ENCODE measurements at regions not wholly inside any gene's neighbourhood (a gene's known extent, or its start where the extent isn't known, plus 50 kb on each side); places are given as distances from the start of the nearest gene placed in this dataset.

DNA sequence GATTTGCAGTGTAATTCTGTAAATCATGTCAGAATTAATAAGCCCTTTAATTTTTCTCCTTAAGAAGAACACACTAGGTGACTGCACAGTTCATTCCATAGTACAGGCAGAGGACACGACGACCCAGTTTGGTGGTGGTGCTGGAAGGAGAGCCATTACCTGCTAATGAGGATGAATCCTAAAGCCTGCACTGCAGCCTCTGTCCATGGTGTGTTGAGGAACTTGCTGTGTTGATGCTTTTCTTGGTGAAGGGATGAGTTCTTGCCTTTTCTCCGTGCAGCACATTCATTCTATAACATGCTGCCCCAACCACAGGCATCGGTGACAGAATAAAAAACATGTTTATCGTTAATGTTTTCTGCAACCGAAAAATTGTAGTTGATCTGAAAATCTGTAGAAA is 89.6 kb upstream of the VEPH1 start:
- Histone ChIP-seq H3K36me3 (no peaks in the 10 kb centered on the region), H3K27ac (no peak overlapping the region), H3K4me1 (no peaks in the 10 kb centered on the region), H3K9me3 (no peaks in the 10 kb centered on the region), H3K4me3 (replicated peaks in 1 of 3) (no peak overlapping the region), H3K27me3 (no peaks in the 10 kb centered on the region)
- WGBS, 2 donors: 89 to 95% methylated on average over 6 of the region's 6 CpGs
- intact Hi-C loops (cut with DNase I): no loop called here
- TF ChIP-seq POLR2A (IDR thresholded peaks at IDR 0.05): no peak
- TF ChIP-seq, protein P1, sequence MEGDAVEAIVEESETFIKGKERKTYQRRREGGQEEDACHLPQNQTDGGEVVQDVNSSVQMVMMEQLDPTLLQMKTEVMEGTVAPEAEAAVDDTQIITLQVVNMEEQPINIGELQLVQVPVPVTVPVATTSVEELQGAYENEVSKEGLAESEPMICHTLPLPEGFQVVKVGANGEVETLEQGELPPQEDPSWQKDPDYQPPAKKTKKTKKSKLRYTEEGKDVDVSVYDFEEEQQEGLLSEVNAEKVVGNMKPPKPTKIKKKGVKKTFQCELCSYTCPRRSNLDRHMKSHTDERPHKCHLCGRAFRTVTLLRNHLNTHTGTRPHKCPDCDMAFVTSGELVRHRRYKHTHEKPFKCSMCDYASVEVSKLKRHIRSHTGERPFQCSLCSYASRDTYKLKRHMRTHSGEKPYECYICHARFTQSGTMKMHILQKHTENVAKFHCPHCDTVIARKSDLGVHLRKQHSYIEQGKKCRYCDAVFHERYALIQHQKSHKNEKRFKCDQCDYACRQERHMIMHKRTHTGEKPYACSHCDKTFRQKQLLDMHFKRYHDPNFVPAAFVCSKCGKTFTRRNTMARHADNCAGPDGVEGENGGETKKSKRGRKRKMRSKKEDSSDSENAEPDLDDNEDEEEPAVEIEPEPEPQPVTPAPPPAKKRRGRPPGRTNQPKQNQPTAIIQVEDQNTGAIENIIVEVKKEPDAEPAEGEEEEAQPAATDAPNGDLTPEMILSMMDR (IDR thresholded peaks at IDR 0.05): no peak
- DNase-seq: no peak

GRCh38 chr3:157590273-157590672 is 87.1 kb upstream of the VEPH1 start:
- Histone ChIP-seq H3K36me3 (no peaks in the 10 kb centered on the region), H3K4me3 (replicated peaks in 1 of 3) (no peak overlapping the region), H3K9me3 (no peaks in the 10 kb centered on the region), H3K27me3 (no peaks in the 10 kb centered on the region), H3K27ac (no peak overlapping the region), H3K4me1 (no peaks in the 10 kb centered on the region)
- WGBS, 2 donors: 44 to 51% methylated on average over 1 of the region's 1 CpG
- intact Hi-C loops (cut with DNase I): no loop called here
- TF ChIP-seq, protein P1 (IDR thresholded peaks at IDR 0.05): no peak
- TF ChIP-seq POLR2A (IDR thresholded peaks at IDR 0.05): no peak
- no peak for DNase-seq

DNA sequence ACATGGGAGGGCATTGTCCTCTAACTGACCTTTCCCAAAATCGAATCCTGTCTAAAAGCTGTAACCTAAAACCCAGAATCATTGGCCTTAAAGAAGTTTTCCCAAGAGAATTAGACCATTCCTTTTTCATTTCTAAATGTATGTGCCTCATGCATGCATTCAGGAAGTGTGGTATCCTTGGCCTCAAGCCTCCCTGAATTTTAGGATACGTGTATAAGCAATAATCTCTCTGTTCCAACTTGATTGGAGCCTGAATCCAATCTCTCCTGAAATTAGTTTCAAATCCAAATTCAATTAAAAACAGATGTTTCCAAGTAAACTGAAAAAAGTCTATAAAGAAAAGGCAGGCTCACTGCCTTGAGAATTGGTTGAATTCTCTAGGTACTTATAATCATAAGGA is 86.0 kb upstream of the VEPH1 start:
- no peaks in the 10 kb centered on the region for H3K27me3 ChIP-seq
- DNase-seq: no peak
- no peak overlapping the region for H3K27ac ChIP-seq
- intact Hi-C loops (cut with DNase I): no loop called here
- H3K4me1 ChIP-seq: no peaks in the 10 kb centered on the region
- no peaks in the 10 kb centered on the region for H3K36me3 ChIP-seq
- no peak for TF ChIP-seq POLR2A (IDR thresholded peaks at IDR 0.05)
- TF ChIP-seq, protein P1 (IDR thresholded peaks at IDR 0.05): no peak
- no peaks in the 10 kb centered on the region for H3K9me3 ChIP-seq
- H3K4me3 ChIP-seq (replicated peaks in 1 of 3): no peak overlapping the region
- 73 to 75% methylated on average over 2 of the region's 2 CpGs for WGBS, 2 donors

- Histone ChIP-seq H3K27ac (no peak overlapping the region), H3K9me3 (no peaks in the 10 kb centered on the region), H3K27me3 (no peaks in the 10 kb centered on the region), H3K36me3 (no peaks in the 10 kb centered on the region), H3K4me3 (replicated peaks in 1 of 3) (no peak overlapping the region), H3K4me1 (no peaks in the 10 kb centered on the region)
- intact Hi-C loops (cut with DNase I): no loop called here
- TF ChIP-seq, protein P1 (IDR thresholded peaks at IDR 0.05): no peak
- no peak for TF ChIP-seq POLR2A (IDR thresholded peaks at IDR 0.05)
- no peak for DNase-seq
These were observed 85.3 kb upstream of the VEPH1 start for GRCh38 chr3:157588386-157589060.

- no peaks in the 10 kb centered on the region for H3K9me3 ChIP-seq
- no peaks in the 10 kb centered on the region for H3K27me3 ChIP-seq
- no peaks in the 10 kb centered on the region for H3K36me3 ChIP-seq
- peaks cover 3 to 14% of the 10 kb centered on the region in 2 donors for H3K4me1 ChIP-seq
- DNase-seq: no peak
- intact Hi-C loops (cut with DNase I): no loop called here
- TF ChIP-seq POLR2A (IDR thresholded peaks at IDR 0.05): no peak
- TF ChIP-seq, protein P1 (IDR thresholded peaks at IDR 0.05): no peak
- H3K4me3 ChIP-seq (replicated peaks in 1 of 3): no peak overlapping the region
- WGBS, 2 donors: 92 to 94% methylated on average over 5 of the region's 5 CpGs
- H3K27ac ChIP-seq: no peak overlapping the region
These were observed 83.1 kb upstream of the VEPH1 start for GRCh38 chr3:157586293-157586692.
